ENCODE measurements at regions not wholly inside any gene's neighbourhood (a gene's known extent, or its start where the extent isn't known, plus 50 kb on each side); places are given as distances from the start of the nearest gene placed in this dataset.
A peak's percentile ranks its signal among the peaks of the same experiment; 100 is the strongest.

DNA sequence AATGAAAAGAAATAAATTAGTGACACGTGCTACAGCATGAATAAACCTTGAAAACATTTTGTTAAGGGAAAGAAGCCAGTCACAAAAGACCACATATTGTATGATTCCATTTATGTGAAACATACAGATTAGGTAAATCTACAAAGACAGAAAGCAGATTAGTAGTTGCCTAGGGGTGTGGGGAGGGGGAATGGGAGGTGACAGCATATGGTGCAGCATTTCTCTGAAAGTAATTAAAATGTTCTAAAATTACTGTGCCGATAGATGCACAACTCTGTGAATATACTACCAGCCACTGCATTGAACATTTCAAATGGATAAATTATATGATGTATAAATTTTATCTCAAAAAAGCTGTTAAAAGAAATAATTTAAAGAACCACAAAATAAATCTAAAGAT is 161.0 kb downstream of the TRIB2 start:
- 86 to 93% methylated on average over 2 of the region's 2 CpGs for WGBS, 2 donors
- intact Hi-C loops (cut with DNase I; ENCODE audit: low total_unique reads) = no loop called here
- no peak overlapping the region for H3K27ac ChIP-seq
- no peaks in the 10 kb centered on the region for H3K9me3 ChIP-seq
- no peak for DNase-seq
- peaks cover 4% of the 10 kb centered on the region for H3K4me1 ChIP-seq
- no peaks in the 10 kb centered on the region for H3K27me3 ChIP-seq
- no peak overlapping the region for H3K4me3 ChIP-seq
- no peaks in the 10 kb centered on the region for H3K36me3 ChIP-seq (ENCODE audit: low read depth, missing control alignments)
- TF ChIP-seq POLR2A (IDR thresholded peaks at IDR 0.05) = no peak
- TF ChIP-seq, protein P1, sequence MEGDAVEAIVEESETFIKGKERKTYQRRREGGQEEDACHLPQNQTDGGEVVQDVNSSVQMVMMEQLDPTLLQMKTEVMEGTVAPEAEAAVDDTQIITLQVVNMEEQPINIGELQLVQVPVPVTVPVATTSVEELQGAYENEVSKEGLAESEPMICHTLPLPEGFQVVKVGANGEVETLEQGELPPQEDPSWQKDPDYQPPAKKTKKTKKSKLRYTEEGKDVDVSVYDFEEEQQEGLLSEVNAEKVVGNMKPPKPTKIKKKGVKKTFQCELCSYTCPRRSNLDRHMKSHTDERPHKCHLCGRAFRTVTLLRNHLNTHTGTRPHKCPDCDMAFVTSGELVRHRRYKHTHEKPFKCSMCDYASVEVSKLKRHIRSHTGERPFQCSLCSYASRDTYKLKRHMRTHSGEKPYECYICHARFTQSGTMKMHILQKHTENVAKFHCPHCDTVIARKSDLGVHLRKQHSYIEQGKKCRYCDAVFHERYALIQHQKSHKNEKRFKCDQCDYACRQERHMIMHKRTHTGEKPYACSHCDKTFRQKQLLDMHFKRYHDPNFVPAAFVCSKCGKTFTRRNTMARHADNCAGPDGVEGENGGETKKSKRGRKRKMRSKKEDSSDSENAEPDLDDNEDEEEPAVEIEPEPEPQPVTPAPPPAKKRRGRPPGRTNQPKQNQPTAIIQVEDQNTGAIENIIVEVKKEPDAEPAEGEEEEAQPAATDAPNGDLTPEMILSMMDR (IDR thresholded peaks at IDR 0.05) = no peak

DNA sequence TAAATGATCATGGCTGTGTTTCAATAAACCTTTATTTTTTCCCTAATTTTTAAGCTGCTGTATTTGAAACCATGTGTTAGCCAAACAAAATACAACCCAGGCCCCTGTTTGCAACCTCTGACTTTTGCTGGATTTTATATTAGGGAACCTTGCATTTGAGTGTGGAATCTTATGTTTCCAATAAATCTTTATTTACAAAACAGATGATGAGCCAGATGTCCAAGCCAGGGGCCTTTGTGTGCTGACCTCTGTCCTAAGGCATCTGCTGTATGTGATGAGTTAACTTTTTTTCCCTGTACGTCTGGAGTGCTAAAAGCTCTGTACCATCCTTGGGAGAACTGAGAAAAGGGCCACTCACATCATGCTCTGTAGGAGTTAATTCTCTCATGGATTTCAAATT is 162.9 kb downstream of the TRIB2 start:
- intact Hi-C loops (cut with DNase I; ENCODE audit: low total_unique reads) = no loop called here

GRCh38 chr2:12881952-12882351 is 165.2 kb downstream of the TRIB2 start:
- intact Hi-C loops (cut with DNase I; ENCODE audit: low total_unique reads) = no loop called here

More for the DNA sequence above, 162.9 kb downstream of the TRIB2 start:
- Histone ChIP-seq H3K36me3 (ENCODE audit: low read depth, missing control alignments) (no peaks in the 10 kb centered on the region), H3K4me1 (peaks cover 6% of the 10 kb centered on the region), H3K4me3 (no peak overlapping the region), H3K9me3 (no peaks in the 10 kb centered on the region), H3K27ac (no peak overlapping the region), H3K27me3 (no peaks in the 10 kb centered on the region)
- WGBS, 2 donors = 55 to 62% methylated on average over 1 of the region's 1 CpG
- DNase-seq = no peak
- TF ChIP-seq, protein P1 (IDR thresholded peaks at IDR 0.05) = no peak
- no peak for TF ChIP-seq POLR2A (IDR thresholded peaks at IDR 0.05)

GRCh38 chr2:12882393-12882792 is 165.7 kb downstream of the TRIB2 start:
- no peak for DNase-seq
- TF ChIP-seq, protein P1 (IDR thresholded peaks at IDR 0.05) = no peak
- no peak for TF ChIP-seq POLR2A (IDR thresholded peaks at IDR 0.05)
- Histone ChIP-seq H3K4me1 (peaks cover 9% of the 10 kb centered on the region), H3K27me3 (no peaks in the 10 kb centered on the region), H3K4me3 (no peak overlapping the region), H3K9me3 (no peaks in the 10 kb centered on the region), H3K36me3 (ENCODE audit: low read depth, missing control alignments) (no peaks in the 10 kb centered on the region), H3K27ac (no peak overlapping the region)
- intact Hi-C loops (cut with DNase I; ENCODE audit: low total_unique reads) = no loop called here
- 26 to 32% methylated on average over 2 of the region's 2 CpGs for WGBS, 2 donors

More at GRCh38 chr2:12881952-12882351, 165.2 kb downstream of the TRIB2 start:
- no peak for DNase-seq
- no peak for TF ChIP-seq POLR2A (IDR thresholded peaks at IDR 0.05)
- TF ChIP-seq, protein P1 (IDR thresholded peaks at IDR 0.05) = no peak
- peak overlapping the region in 1 of 2 donors; percentile 31 for H3K27ac ChIP-seq
- WGBS, 2 donors = 73 to 74% methylated on average over 7 of the region's 7 CpGs
- H3K4me3 ChIP-seq = no peak overlapping the region
- H3K4me1 ChIP-seq = peaks cover 9% of the 10 kb centered on the region
- H3K9me3 ChIP-seq = no peaks in the 10 kb centered on the region
- no peaks in the 10 kb centered on the region for H3K27me3 ChIP-seq
- no peaks in the 10 kb centered on the region for H3K36me3 ChIP-seq (ENCODE audit: low read depth, missing control alignments)

DNA sequence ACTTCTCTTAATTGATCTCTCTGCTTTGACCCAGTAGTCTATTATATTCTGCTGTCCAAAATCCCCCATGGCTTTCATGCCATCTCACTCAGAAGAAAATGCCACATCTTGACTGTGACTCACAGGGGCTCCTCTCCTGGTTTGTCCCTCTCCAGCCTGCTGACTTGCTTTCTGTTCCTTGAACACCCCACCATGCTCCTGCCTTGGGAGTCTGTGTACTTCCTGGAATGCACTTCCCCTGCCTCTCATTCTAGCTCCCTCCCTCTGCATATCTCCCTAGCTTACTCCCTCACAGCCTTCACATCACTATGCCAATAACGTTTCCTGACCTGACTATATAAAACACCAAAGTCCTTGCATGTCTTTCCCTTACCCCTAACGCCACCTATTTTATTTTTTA is 167.2 kb downstream of the TRIB2 start:
- DNase-seq = no peak
- H3K27me3 ChIP-seq = no peaks in the 10 kb centered on the region
- TF ChIP-seq, protein P1 (IDR thresholded peaks at IDR 0.05) = no peak
- no peak for TF ChIP-seq POLR2A (IDR thresholded peaks at IDR 0.05)
- H3K9me3 ChIP-seq = no peaks in the 10 kb centered on the region
- no peak overlapping the region for H3K4me3 ChIP-seq
- H3K36me3 ChIP-seq (ENCODE audit: low read depth, missing control alignments) = no peaks in the 10 kb centered on the region
- WGBS, 2 donors = 51 to 54% methylated on average over 2 of the region's 2 CpGs
- H3K4me1 ChIP-seq = peaks cover 9% of the 10 kb centered on the region
- H3K27ac ChIP-seq = no peak overlapping the region
- intact Hi-C loops (cut with DNase I; ENCODE audit: low total_unique reads) = no loop called here

Data from testis (tissue), 2 donors.